ENCODE measurements at regions not wholly inside any gene's neighbourhood (a gene's known extent, or its start where the extent isn't known, plus 50 kb on each side); places are given as distances from the start of the nearest gene placed in this dataset.

DNA sequence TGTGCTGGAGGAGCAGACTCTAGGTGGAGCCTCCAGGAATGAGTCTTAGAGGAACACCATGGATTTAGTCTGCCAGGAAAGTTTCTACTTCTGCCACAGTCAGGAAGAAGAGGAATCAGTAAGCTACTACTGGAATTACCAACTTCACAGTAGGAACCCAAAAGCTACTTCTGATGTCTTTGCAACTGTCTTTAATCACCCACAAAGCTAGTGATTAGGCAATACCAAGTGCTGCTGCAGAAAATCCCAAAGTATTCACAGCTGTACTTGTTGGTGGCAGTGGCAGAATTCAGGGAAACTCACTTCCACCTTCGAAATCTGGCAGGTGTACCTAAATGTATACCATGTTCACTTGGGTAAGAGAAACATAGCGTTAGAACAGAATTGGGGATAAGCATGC, 264.5 kb upstream of the SORL1-AS1 start:
- no peak overlapping the region for H3K4me3 ChIP-seq (ENCODE audit: insufficient read depth, low read length)
- no peak overlapping the region for H3K4me2 ChIP-seq (ENCODE audit: insufficient read depth, low read length)
- no peak for TF ChIP-seq CTCF (IDR thresholded peaks at IDR 0.05; ENCODE audit: extremely low read depth, low read depth, low read length)
- no peak for DNase-seq (ENCODE audit: insufficient read length, low spot score, missing footprints)
- H3K9me3 ChIP-seq (ENCODE audit: low read depth, low read length): no peaks in the 10 kb centered on the region
- H2AFZ ChIP-seq (ENCODE audit: low read length): no peak overlapping the region
- no peaks in the 10 kb centered on the region for H3K79me2 ChIP-seq (ENCODE audit: insufficient read depth, low read length)
- no peaks in the 10 kb centered on the region for H4K20me1 ChIP-seq (ENCODE audit: insufficient read depth, low read length)
- H3K27me3 ChIP-seq (ENCODE audit: insufficient read depth, low read length): no peaks in the 10 kb centered on the region
- no peaks in the 10 kb centered on the region for H3K36me3 ChIP-seq (ENCODE audit: insufficient read depth, low read length)
- H3K4me1 ChIP-seq (ENCODE audit: insufficient read depth, low read length): no peaks in the 10 kb centered on the region
- H3K27ac ChIP-seq (ENCODE audit: low read depth, low read length): no peak overlapping the region

DNA sequence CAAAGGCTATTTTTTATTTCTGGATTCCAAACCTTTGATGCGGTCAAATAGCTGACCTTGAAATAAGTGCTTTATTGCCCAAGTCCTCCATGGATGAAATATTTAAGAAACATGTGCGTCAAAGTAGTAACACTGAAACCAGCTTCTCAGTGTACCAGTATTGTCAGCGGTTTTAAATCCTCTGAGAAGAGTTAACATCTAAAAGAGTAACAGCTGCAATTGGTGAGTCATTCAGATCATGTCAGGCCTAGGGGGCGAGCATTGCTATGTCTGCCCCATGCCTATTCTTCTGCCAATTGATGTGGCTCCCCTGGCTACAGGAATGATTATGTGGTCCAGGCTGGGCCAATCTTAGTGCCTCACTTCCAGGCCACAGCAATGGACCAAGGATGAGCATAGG, 263.3 kb upstream of the SORL1-AS1 start:
- no peaks in the 10 kb centered on the region for H3K4me1 ChIP-seq (ENCODE audit: insufficient read depth, low read length)
- H3K4me2 ChIP-seq (ENCODE audit: insufficient read depth, low read length): no peak overlapping the region
- no peaks in the 10 kb centered on the region for H3K79me2 ChIP-seq (ENCODE audit: insufficient read depth, low read length)
- H2AFZ ChIP-seq (ENCODE audit: low read length): no peak overlapping the region
- H3K27me3 ChIP-seq (ENCODE audit: insufficient read depth, low read length): no peaks in the 10 kb centered on the region
- no peaks in the 10 kb centered on the region for H3K36me3 ChIP-seq (ENCODE audit: insufficient read depth, low read length)
- TF ChIP-seq CTCF (IDR thresholded peaks at IDR 0.05; ENCODE audit: extremely low read depth, low read depth, low read length): no peak
- no peaks in the 10 kb centered on the region for H3K9me3 ChIP-seq (ENCODE audit: low read depth, low read length)
- H4K20me1 ChIP-seq (ENCODE audit: insufficient read depth, low read length): no peaks in the 10 kb centered on the region
- no peak overlapping the region for H3K4me3 ChIP-seq (ENCODE audit: insufficient read depth, low read length)
- no peak overlapping the region for H3K27ac ChIP-seq (ENCODE audit: low read depth, low read length)
- DNase-seq (ENCODE audit: insufficient read length, low spot score, missing footprints): no peak

GRCh38 chr11:121715405-121715804, 262.6 kb upstream of the SORL1-AS1 start:
- no peaks in the 10 kb centered on the region for H4K20me1 ChIP-seq (ENCODE audit: insufficient read depth, low read length)
- no peak overlapping the region for H2AFZ ChIP-seq (ENCODE audit: low read length)
- H3K27me3 ChIP-seq (ENCODE audit: insufficient read depth, low read length): no peaks in the 10 kb centered on the region
- H3K79me2 ChIP-seq (ENCODE audit: insufficient read depth, low read length): no peaks in the 10 kb centered on the region
- H3K4me3 ChIP-seq (ENCODE audit: insufficient read depth, low read length): no peak overlapping the region
- no peak for DNase-seq (ENCODE audit: insufficient read length, low spot score, missing footprints)
- no peaks in the 10 kb centered on the region for H3K9me3 ChIP-seq (ENCODE audit: low read depth, low read length)
- no peaks in the 10 kb centered on the region for H3K36me3 ChIP-seq (ENCODE audit: insufficient read depth, low read length)
- H3K27ac ChIP-seq (ENCODE audit: low read depth, low read length): no peak overlapping the region
- TF ChIP-seq CTCF (IDR thresholded peaks at IDR 0.05; ENCODE audit: extremely low read depth, low read depth, low read length): no peak
- H3K4me2 ChIP-seq (ENCODE audit: insufficient read depth, low read length): no peak overlapping the region
- H3K4me1 ChIP-seq (ENCODE audit: insufficient read depth, low read length): no peaks in the 10 kb centered on the region

DNA sequence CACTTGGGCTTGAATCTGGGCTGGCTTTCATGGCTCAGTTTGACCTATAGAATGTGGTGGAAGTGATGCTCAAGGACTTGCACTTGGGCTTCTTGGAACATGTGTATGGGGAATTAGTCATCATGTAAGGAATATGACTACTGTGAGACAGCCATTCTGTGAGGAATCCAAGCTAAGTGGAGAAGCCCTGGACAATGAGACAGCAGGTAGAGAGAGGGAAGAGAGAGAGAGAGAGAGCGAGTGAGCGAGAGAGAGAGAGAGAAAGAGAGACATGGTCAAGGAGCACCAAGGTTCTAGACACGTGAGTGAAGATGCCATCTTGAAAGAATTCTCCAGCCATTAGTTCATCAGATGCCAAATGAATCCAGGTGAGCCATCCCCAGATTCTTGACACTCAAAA, 261.6 kb upstream of the SORL1-AS1 start:
- no peak for DNase-seq (ENCODE audit: insufficient read length, low spot score, missing footprints)
- no peaks in the 10 kb centered on the region for H4K20me1 ChIP-seq (ENCODE audit: insufficient read depth, low read length)
- TF ChIP-seq CTCF (IDR thresholded peaks at IDR 0.05; ENCODE audit: extremely low read depth, low read depth, low read length): no peak
- no peaks in the 10 kb centered on the region for H3K4me1 ChIP-seq (ENCODE audit: insufficient read depth, low read length)
- H3K27ac ChIP-seq (ENCODE audit: low read depth, low read length): no peak overlapping the region
- H3K9me3 ChIP-seq (ENCODE audit: low read depth, low read length): no peaks in the 10 kb centered on the region
- no peak overlapping the region for H2AFZ ChIP-seq (ENCODE audit: low read length)
- H3K36me3 ChIP-seq (ENCODE audit: insufficient read depth, low read length): no peaks in the 10 kb centered on the region
- H3K27me3 ChIP-seq (ENCODE audit: insufficient read depth, low read length): no peaks in the 10 kb centered on the region
- no peak overlapping the region for H3K4me2 ChIP-seq (ENCODE audit: insufficient read depth, low read length)
- no peak overlapping the region for H3K4me3 ChIP-seq (ENCODE audit: insufficient read depth, low read length)
- H3K79me2 ChIP-seq (ENCODE audit: insufficient read depth, low read length): no peaks in the 10 kb centered on the region
